MM.1S (cell line): ENCODE measurements at regions not wholly inside any gene's neighbourhood (a gene's known extent, or its start where the extent isn't known, plus 50 kb on each side); places are given as distances from the start of the nearest gene placed in this dataset.

Experiments
- EZH2 ChIP-seq: fragments of 300-600 bp; sonication (generic); optimal IDR thresholded peaks from 2 replicates; pipeline ENCODE3; 2017; ENCODE audit warnings: low read depth, mild to moderate bottlenecking, antibody characterized with exemption, low read length, mixed read lengths
- EZH2phosphoT487 ChIP-seq: fragments of 300-600 bp; sonication (generic); IDR thresholded peaks from 2 replicates; pipeline ENCODE4 v1.6.1; 2018; ENCODE audit warnings: antibody characterized with exemption, low read length
- TF ChIP-seq, protein P1 (sequence below): fragments of 300-600 bp; sonication (generic); IDR thresholded peaks from 2 replicates; pipeline ENCODE4 v1.5.1; 2016; ENCODE audit warnings: antibody characterized with exemption, low read length, mixed read lengths

GRCh38 chr10:107422681-107423080 lies 258.2 kb upstream of the SORCS1 start:
- TF ChIP-seq, protein P1, sequence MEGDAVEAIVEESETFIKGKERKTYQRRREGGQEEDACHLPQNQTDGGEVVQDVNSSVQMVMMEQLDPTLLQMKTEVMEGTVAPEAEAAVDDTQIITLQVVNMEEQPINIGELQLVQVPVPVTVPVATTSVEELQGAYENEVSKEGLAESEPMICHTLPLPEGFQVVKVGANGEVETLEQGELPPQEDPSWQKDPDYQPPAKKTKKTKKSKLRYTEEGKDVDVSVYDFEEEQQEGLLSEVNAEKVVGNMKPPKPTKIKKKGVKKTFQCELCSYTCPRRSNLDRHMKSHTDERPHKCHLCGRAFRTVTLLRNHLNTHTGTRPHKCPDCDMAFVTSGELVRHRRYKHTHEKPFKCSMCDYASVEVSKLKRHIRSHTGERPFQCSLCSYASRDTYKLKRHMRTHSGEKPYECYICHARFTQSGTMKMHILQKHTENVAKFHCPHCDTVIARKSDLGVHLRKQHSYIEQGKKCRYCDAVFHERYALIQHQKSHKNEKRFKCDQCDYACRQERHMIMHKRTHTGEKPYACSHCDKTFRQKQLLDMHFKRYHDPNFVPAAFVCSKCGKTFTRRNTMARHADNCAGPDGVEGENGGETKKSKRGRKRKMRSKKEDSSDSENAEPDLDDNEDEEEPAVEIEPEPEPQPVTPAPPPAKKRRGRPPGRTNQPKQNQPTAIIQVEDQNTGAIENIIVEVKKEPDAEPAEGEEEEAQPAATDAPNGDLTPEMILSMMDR = no peak
- TF ChIP-seq EZH2 = no peak
- no peak for TF ChIP-seq EZH2phosphoT487
